ENCODE measurements at regions not wholly inside any gene's neighbourhood (a gene's known extent, or its start where the extent isn't known, plus 50 kb on each side); places are given as distances from the start of the nearest gene placed in this dataset.

- Mint-ChIP-seq H3K27me3 (peaks cover 26% of the 10 kb centered on the region), H3K4me1 (ENCODE audit: low read depth) (no peaks in the 10 kb centered on the region), H3K9me3 (no peaks in the 10 kb centered on the region), H3K27ac (no peak overlapping the region), H3K4me3 (no peak overlapping the region), H3K36me3 (ENCODE audit: low read depth) (no peaks in the 10 kb centered on the region)
- ChIA-PET POLR2A (no interaction called here), CTCF (no interaction called here)
- DNase-seq (no peak), ATAC-seq (no peak)
- TF ChIP-seq CTCF (IDR thresholded peaks at IDR 0.05): no peak
- intact Hi-C loops (cut with micrococcal nuclease): no loop called here
Observed at GRCh38 chr2:13091455-13091854, 374.7 kb downstream of the TRIB2 start.

- H3K36me3 Mint-ChIP-seq (ENCODE audit: low read depth): no peaks in the 10 kb centered on the region
- POLR2A ChIA-PET: no interaction called here
Observed at GRCh38 chr2:13091861-13092378, 375.2 kb downstream of the TRIB2 start.

GRCh38 chr2:13093416-13093991 is 376.8 kb downstream of the TRIB2 start:
- no peak for DNase-seq
- ChIA-PET POLR2A (no interaction called here), CTCF (interaction anchor here (2.0 kb wide), 1 partner anchor 86 kb away, joined by 4 read pairs; no protein-coding TSS in a partner anchor)
- no peaks in the 10 kb centered on the region for H3K4me1 Mint-ChIP-seq (ENCODE audit: low read depth)
- H3K36me3 Mint-ChIP-seq (ENCODE audit: low read depth): no peaks in the 10 kb centered on the region
- no peak for ATAC-seq
- H3K9me3 Mint-ChIP-seq: no peaks in the 10 kb centered on the region
- intact Hi-C loops (cut with micrococcal nuclease): no loop called here
- H3K4me3 Mint-ChIP-seq: no peak overlapping the region
- no peak overlapping the region for H3K27ac Mint-ChIP-seq
- H3K27me3 Mint-ChIP-seq: peaks cover 25% of the 10 kb centered on the region
- TF ChIP-seq CTCF (IDR thresholded peaks at IDR 0.05): no peak

More at GRCh38 chr2:13091861-13092378, 375.2 kb downstream of the TRIB2 start:
- intact Hi-C loops (cut with micrococcal nuclease): no loop called here
- CTCF ChIA-PET: no interaction called here
- no peak for TF ChIP-seq CTCF (IDR thresholded peaks at IDR 0.05)
- Mint-ChIP-seq H3K4me3 (no peak overlapping the region), H3K27me3 (peaks cover 26% of the 10 kb centered on the region), H3K9me3 (no peaks in the 10 kb centered on the region), H3K27ac (no peak overlapping the region), H3K4me1 (ENCODE audit: low read depth) (no peaks in the 10 kb centered on the region)
- ATAC-seq (no peak), DNase-seq (no peak)

GRCh38 chr2:13102397-13103063 is 385.8 kb downstream of the TRIB2 start:
- Mint-ChIP-seq H3K4me3 (no peak overlapping the region), H3K9me3 (peaks cover 2% of the 10 kb centered on the region), H3K36me3 (ENCODE audit: low read depth) (no peaks in the 10 kb centered on the region), H3K4me1 (ENCODE audit: low read depth) (no peaks in the 10 kb centered on the region), H3K27me3 (peaks cover 13% of the 10 kb centered on the region), H3K27ac (no peak overlapping the region)
- no peak for ATAC-seq
- ChIA-PET POLR2A (no interaction called here), CTCF (no interaction called here)
- intact Hi-C loops (cut with micrococcal nuclease): no loop called here
- no peak for TF ChIP-seq CTCF (IDR thresholded peaks at IDR 0.05)
- no peak for DNase-seq

GRCh38 chr2:13103151-13103550 is 386.4 kb downstream of the TRIB2 start:
- H3K27me3 Mint-ChIP-seq: peaks cover 13% of the 10 kb centered on the region
- no peaks in the 10 kb centered on the region for H3K4me1 Mint-ChIP-seq (ENCODE audit: low read depth)
- DNase-seq: no peak
- H3K9me3 Mint-ChIP-seq: peaks cover 2% of the 10 kb centered on the region
- no peak overlapping the region for H3K4me3 Mint-ChIP-seq
- ChIA-PET CTCF (no interaction called here), POLR2A (no interaction called here)
- no peak overlapping the region for H3K27ac Mint-ChIP-seq
- no peak for TF ChIP-seq CTCF (IDR thresholded peaks at IDR 0.05)
- ATAC-seq: no peak
- intact Hi-C loops (cut with micrococcal nuclease): no loop called here
- no peaks in the 10 kb centered on the region for H3K36me3 Mint-ChIP-seq (ENCODE audit: low read depth)

Data from activated CD8-positive, alpha-beta T cell treated with anti-CD3 and anti-CD28 coated beads for 36 hours (primary cell).